HepG2 (cell line): ENCODE measurements at regions not wholly inside any gene's neighbourhood (a gene's known extent, or its start where the extent isn't known, plus 50 kb on each side); places are given as distances from the start of the nearest gene placed in this dataset.

Source experiments
- ATM ChIP-seq: fragments of 450-650 bp; IDR thresholded peaks from 2 replicates; pipeline ENCODE4 v1.7.1; 2017; ENCODE audit warnings: mild to moderate bottlenecking, borderline replicate concordance
- CENPX ChIP-seq: sonication (generic); formaldehyde crosslinking; IDR thresholded peaks from 2 replicates; pipeline ENCODE4 v1.9.0; 2021; ENCODE audit warnings: mild to moderate bottlenecking, missing genetic modification reagents, moderate library complexity
- GFI1 ChIP-seq: sonication (generic); formaldehyde crosslinking; IDR thresholded peaks from 2 replicates; pipeline ENCODE4 v1.5.0; 2020; ENCODE audit warnings: missing genetic modification reagents, mild to moderate bottlenecking, borderline replicate concordance
- GTF3A ChIP-seq: sonication (generic); formaldehyde crosslinking; conservative IDR thresholded peaks from 2 replicates; pipeline ENCODE4 v1.4.0; 2020; ENCODE audit warnings: mild to moderate bottlenecking, missing genetic modification reagents
- HNF4G ChIP-seq, 2 experiments: sonication (generic) in 1 of 2; formaldehyde crosslinking in 1 of 2; IDR thresholded peaks; 2 replicates each; pipeline versions ENCODE4 v1.4.0 to v1.6.1; 2011 to 2020; ENCODE audit warnings: borderline replicate concordance in 2 of 2, low read depth in 2 of 2, mild to moderate bottlenecking in 2 of 2, low read length in 1 of 2, missing genetic modification reagents in 1 of 2, moderate library complexity in 1 of 2
- IRX3 ChIP-seq: sonication (generic); formaldehyde crosslinking; IDR thresholded peaks from 2 replicates; pipeline ENCODE4 v1.8.1; 2023; ENCODE audit warnings: mild to moderate bottlenecking, low read depth, missing genetic modification reagents, borderline replicate concordance
- MAZ ChIP-seq, 2 experiments: sonication (generic) in 1 of 2; formaldehyde crosslinking in 1 of 2; IDR thresholded peaks; 2 replicates each; pipeline versions ENCODE4 v1.5.0 to v1.6.1; 2012 to 2020; ENCODE audit warnings: low read depth in 2 of 2, mild to moderate bottlenecking in 2 of 2, borderline replicate concordance in 1 of 2, improper control_type of control experiment in 1 of 2, low read length in 1 of 2, missing genetic modification reagents in 1 of 2, moderate library complexity in 1 of 2
- MLX ChIP-seq: IDR thresholded peaks from 2 replicates; pipeline ENCODE4 v1.6.1; 2016
- PRDM4 ChIP-seq: sonication (generic); formaldehyde crosslinking; IDR thresholded peaks from 2 replicates; pipeline ENCODE4 v1.9.0; 2021; ENCODE audit warnings: missing genetic modification reagents, borderline replicate concordance
- STAT5B ChIP-seq: sonication (generic); formaldehyde crosslinking; IDR thresholded peaks from 2 replicates; pipeline ENCODE4 v1.4.0; 2020; ENCODE audit warnings: missing genetic modification reagents
- ZNF513 ChIP-seq: sonication (generic); formaldehyde crosslinking; conservative IDR thresholded peaks from 2 replicates; pipeline ENCODE4 v1.5.0; 2020; ENCODE audit warnings: missing genetic modification reagents
- ZNF580 ChIP-seq: IDR thresholded peaks from 2 replicates; pipeline ENCODE4 v1.6.1; 2016; ENCODE audit warnings: low read depth, borderline replicate concordance
- ZNF597 ChIP-seq: sonication (generic); formaldehyde crosslinking; IDR thresholded peaks from 2 replicates; pipeline ENCODE4 v1.5.0; 2020; ENCODE audit warnings: missing genetic modification reagents
- ZNF609 ChIP-seq: sonication (generic); formaldehyde crosslinking; IDR thresholded peaks from 2 replicates; pipeline ENCODE4 v1.4.0; 2020; ENCODE audit warnings: mild to moderate bottlenecking, missing genetic modification reagents, borderline replicate concordance
- ZNF691 ChIP-seq: sonication (generic); formaldehyde crosslinking; IDR thresholded peaks from 2 replicates; pipeline ENCODE4 v1.4.0; 2020; ENCODE audit warnings: missing genetic modification reagents, low read depth, mild to moderate bottlenecking, borderline replicate concordance
- ZNF781 ChIP-seq: sonication (generic); formaldehyde crosslinking; IDR thresholded peaks from 2 replicates; pipeline ENCODE4 v1.5.1; 2020; ENCODE audit warnings: borderline replicate concordance, mild to moderate bottlenecking, missing genetic modification reagents; ENCODE audit errors: not compliant biosample characterization

GRCh38 chr5:96199713-96200183 lies 233.3 kb downstream of the PCSK1 start (continued):
- TF ChIP-seq ATM (no peak), STAT5B (CRISPR knock-in tag) (no peak), IRX3 (CRISPR knock-in tag) (no peak), ZNF781 (CRISPR knock-in tag) (no peak), CENPX (no peak), ZNF513 (CRISPR knock-in tag) (no peak), PRDM4 (CRISPR knock-in tag) (no peak), GTF3A (no peak), ZNF609 (CRISPR knock-in tag) (peak; percentile 54; the same call in 1 of the 2 replicates), ZNF597 (CRISPR knock-in tag) (no peak), MAZ (IDR thresholded peaks at IDR 0.05; ENCODE audit: borderline replicate concordance, low read depth, low read length) (no peak), MAZ (CRISPR knock-in tag; IDR thresholded peaks at IDR 0.05; ENCODE audit: low read depth) (no peak), ZNF691 (CRISPR knock-in tag) (no peak), ZNF580 (CRISPR knock-in tag) (no peak), GFI1 (no peak), HNF4G (IDR thresholded peaks at IDR 0.05; ENCODE audit: borderline replicate concordance, low read depth, low read length) (no peak), HNF4G (CRISPR knock-in tag; IDR thresholded peaks at IDR 0.05; ENCODE audit: borderline replicate concordance, low read depth) (no peak; the same call in 1 of the 2 replicates), MLX (no peak)
